Fibroblast of lung (primary cell): ENCODE measurements at regions not wholly inside any gene's neighbourhood (a gene's known extent, or its start where the extent isn't known, plus 50 kb on each side); places are given as distances from the start of the nearest gene placed in this dataset.
A peak's percentile ranks its signal among the peaks of the same experiment; 100 is the strongest.

Source experiments
- DNase-seq, 2 donors: peaks; one replicate each; pipeline versions ENCODE4 v3.0.0 to v3.0.0-alpha.2; 2010; ENCODE audit warnings: low read depth in 2 of 2
- H2AFZ ChIP-seq: 2 replicates; pipeline ENCODE4 v1.5.1; 2012; ENCODE audit warnings: low read length, control low read depth, inconsistent platforms
- H3K27ac ChIP-seq: 2 replicates; pipeline ENCODE4 v1.5.1; 2011; ENCODE audit warnings: low read length, control low read depth; ENCODE audit not compliant: insufficient read depth
- H3K27me3 ChIP-seq: 2 replicates; pipeline ENCODE4 v1.5.1; 2011; ENCODE audit warnings: mild to moderate bottlenecking, low read length; ENCODE audit not compliant: control insufficient read depth, insufficient read depth
- H3K36me3 ChIP-seq: 2 replicates; pipeline ENCODE4 v1.5.1; 2011; ENCODE audit warnings: low read length; ENCODE audit not compliant: control insufficient read depth, insufficient read depth
- H3K4me1 ChIP-seq: 2 replicates; pipeline ENCODE4 v1.5.1; 2011; ENCODE audit warnings: low read length; ENCODE audit not compliant: control insufficient read depth, insufficient read depth; ENCODE audit errors: extremely low read depth
- H3K4me2 ChIP-seq: 2 replicates; pipeline ENCODE4 v1.5.1; 2011; ENCODE audit warnings: low read length, control low read depth; ENCODE audit not compliant: insufficient read depth; ENCODE audit errors: extremely low read depth
- H3K4me3 ChIP-seq, 4 experiments: fragments of 200-600 bp in 1 of 4; sonication (generic) in 1 of 4; replicated peaks in 1 of 4; 2 replicates each; pipeline ENCODE4 v1.5.1; 2011 to 2016; ENCODE audit warnings: low read length in 4 of 4, low read depth in 3 of 4, mild to moderate bottlenecking in 3 of 4, control low read depth in 2 of 4, inconsistent platforms in 1 of 4, mixed read lengths in 1 of 4; ENCODE audit not compliant: insufficient read depth in 1 of 4; ENCODE audit errors: control extremely low read depth in 1 of 4
- H3K79me2 ChIP-seq: 2 replicates; pipeline ENCODE4 v1.5.1; 2012; ENCODE audit warnings: mild to moderate bottlenecking, low read length, inconsistent platforms; ENCODE audit not compliant: control insufficient read depth, insufficient read depth
- H3K9ac ChIP-seq: 2 replicates; pipeline ENCODE4 v1.5.1; 2011; ENCODE audit warnings: mild to moderate bottlenecking, low read length, control low read depth; ENCODE audit not compliant: insufficient read depth
- H3K9me3 ChIP-seq: 2 replicates; pipeline ENCODE4 v1.5.1; 2012; ENCODE audit warnings: low read depth, low read length; ENCODE audit not compliant: control insufficient read depth, insufficient read depth
- H4K20me1 ChIP-seq: 2 replicates; pipeline ENCODE4 v1.5.1; 2011; ENCODE audit warnings: low read length; ENCODE audit not compliant: control insufficient read depth, insufficient read depth; ENCODE audit errors: extremely low read depth
- CTCF ChIP-seq, 2 donors: IDR thresholded peaks in 1 of 2; conservative IDR thresholded peaks in 1 of 2; 1 replicate in 1 of 2; 2 replicates in 1 of 2; pipeline ENCODE4 v1.5.1; 2011 to 2012; ENCODE audit warnings: low read length in 2 of 2, control low read depth in 1 of 2, inconsistent platforms in 1 of 2, low read depth in 1 of 2, mild to moderate bottlenecking in 1 of 2
- EZH2 ChIP-seq: IDR thresholded peaks from 2 replicates; pipeline ENCODE4 v1.5.1; 2012; ENCODE audit warnings: low read length, control low read depth, mild to moderate bottlenecking; ENCODE audit errors: missing control alignments

- DNase-seq, result no peak
- Histone ChIP-seq H3K27ac (no peak overlapping the region), H3K36me3 (no peaks in the 10 kb centered on the region), H3K4me3 (no peak overlapping the region), H3K4me1 (no peaks in the 10 kb centered on the region), H3K9me3 (no peaks in the 10 kb centered on the region), H3K27me3 (no peaks in the 10 kb centered on the region), H3K9ac (no peak overlapping the region), H3K79me2 (no peaks in the 10 kb centered on the region), H2AFZ (no peak overlapping the region), H4K20me1 (no peaks in the 10 kb centered on the region), H3K4me2 (no peak overlapping the region)
- TF ChIP-seq EZH2 (no peak), CTCF (conservative IDR thresholded peaks at IDR 0.05 in 1 of 2, IDR thresholded peaks at IDR 0.05 in 1 of 2; ENCODE audit: low read depth in 1 of 2, low read length in 2 of 2) (no peak)
Measured at GRCh38 chr10:10120671-10121070, 897.0 kb upstream of the CELF2 start.

GRCh38 chr10:10125676-10126075 is 892.0 kb upstream of the CELF2 start:
- Histone ChIP-seq H3K9ac (no peak overlapping the region), H4K20me1 (no peaks in the 10 kb centered on the region), H3K4me2 (no peak overlapping the region), H3K9me3 (no peaks in the 10 kb centered on the region), H3K27ac (no peak overlapping the region), H3K27me3 (no peaks in the 10 kb centered on the region), H3K79me2 (no peaks in the 10 kb centered on the region), H3K4me3 (no peak overlapping the region), H2AFZ (no peak overlapping the region), H3K4me1 (no peaks in the 10 kb centered on the region), H3K36me3 (no peaks in the 10 kb centered on the region)
- DNase-seq, result no peak
- no peak for TF ChIP-seq EZH2
- no peak for TF ChIP-seq CTCF (conservative IDR thresholded peaks at IDR 0.05 in 1 of 2, IDR thresholded peaks at IDR 0.05 in 1 of 2; ENCODE audit: low read depth in 1 of 2, low read length in 2 of 2)

- Histone ChIP-seq H3K36me3 (no peaks in the 10 kb centered on the region), H3K9me3 (no peaks in the 10 kb centered on the region), H3K4me1 (no peaks in the 10 kb centered on the region), H3K27me3 (no peaks in the 10 kb centered on the region), H3K4me3 (no peak overlapping the region), H2AFZ (no peak overlapping the region), H3K4me2 (no peak overlapping the region), H3K27ac (no peak overlapping the region), H3K9ac (no peak overlapping the region), H3K79me2 (no peaks in the 10 kb centered on the region), H4K20me1 (no peaks in the 10 kb centered on the region)
- TF ChIP-seq CTCF (conservative IDR thresholded peaks at IDR 0.05 in 1 of 2, IDR thresholded peaks at IDR 0.05 in 1 of 2; ENCODE audit: low read depth in 1 of 2, low read length in 2 of 2) (no peak), EZH2 (no peak)
- DNase-seq, result peak in 1 of 2 donors; percentile 15
Measured at GRCh38 chr10:10126218-10126617, 891.5 kb upstream of the CELF2 start.
